Suprapubic skin (tissue), 3 donors: ENCODE measurements at regions not wholly inside any gene's neighbourhood (a gene's known extent, or its start where the extent isn't known, plus 50 kb on each side); places are given as distances from the start of the nearest gene placed in this dataset.

Experiments
- POLR2A ChIP-seq, 2 donors: fragments of 450-650 bp; IDR thresholded peaks; one replicate each; pipeline ENCODE4 v1.6.1; 2017; ENCODE audit warnings: antibody characterized with exemption in 2 of 2, mild to moderate bottlenecking in 2 of 2, moderate library complexity in 2 of 2
- TF ChIP-seq, protein P1 (sequence below), 2 donors: fragments of 200-600 bp in 1 of 2; fragments of 450-650 bp in 1 of 2; sonication (generic) in 1 of 2; IDR thresholded peaks; one replicate each; pipeline ENCODE4 v1.5.1; 2016 to 2019; ENCODE audit warnings: antibody characterized with exemption in 2 of 2, mild to moderate bottlenecking in 1 of 2, moderate library complexity in 1 of 2

DNA sequence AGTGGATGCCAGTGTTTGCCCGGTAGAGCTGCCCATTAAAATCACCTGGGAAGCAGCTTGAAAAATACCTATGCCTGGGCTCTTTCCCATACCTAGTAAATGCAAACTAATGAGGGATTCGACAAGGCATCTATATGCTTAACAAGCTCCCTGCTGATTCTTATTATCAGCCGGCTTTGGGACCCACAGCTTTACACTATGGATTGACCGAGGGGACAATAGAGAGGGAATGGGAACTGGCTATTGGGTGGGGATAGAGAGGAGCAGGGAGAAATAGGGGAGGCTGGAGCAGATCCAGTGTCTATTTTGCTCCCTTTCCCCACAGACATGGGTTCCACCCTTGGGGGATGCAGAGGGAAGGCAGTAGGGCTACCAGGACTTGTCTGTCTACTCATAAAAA lies 103.1 kb upstream of the TEX13D start:
- TF ChIP-seq POLR2A (IDR thresholded peaks at IDR 0.05), result no peak
- TF ChIP-seq, protein P1, sequence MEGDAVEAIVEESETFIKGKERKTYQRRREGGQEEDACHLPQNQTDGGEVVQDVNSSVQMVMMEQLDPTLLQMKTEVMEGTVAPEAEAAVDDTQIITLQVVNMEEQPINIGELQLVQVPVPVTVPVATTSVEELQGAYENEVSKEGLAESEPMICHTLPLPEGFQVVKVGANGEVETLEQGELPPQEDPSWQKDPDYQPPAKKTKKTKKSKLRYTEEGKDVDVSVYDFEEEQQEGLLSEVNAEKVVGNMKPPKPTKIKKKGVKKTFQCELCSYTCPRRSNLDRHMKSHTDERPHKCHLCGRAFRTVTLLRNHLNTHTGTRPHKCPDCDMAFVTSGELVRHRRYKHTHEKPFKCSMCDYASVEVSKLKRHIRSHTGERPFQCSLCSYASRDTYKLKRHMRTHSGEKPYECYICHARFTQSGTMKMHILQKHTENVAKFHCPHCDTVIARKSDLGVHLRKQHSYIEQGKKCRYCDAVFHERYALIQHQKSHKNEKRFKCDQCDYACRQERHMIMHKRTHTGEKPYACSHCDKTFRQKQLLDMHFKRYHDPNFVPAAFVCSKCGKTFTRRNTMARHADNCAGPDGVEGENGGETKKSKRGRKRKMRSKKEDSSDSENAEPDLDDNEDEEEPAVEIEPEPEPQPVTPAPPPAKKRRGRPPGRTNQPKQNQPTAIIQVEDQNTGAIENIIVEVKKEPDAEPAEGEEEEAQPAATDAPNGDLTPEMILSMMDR (IDR thresholded peaks at IDR 0.05), result no peak
